GM12878 (cell line): ENCODE measurements at regions not wholly inside any gene's neighbourhood (a gene's known extent, or its start where the extent isn't known, plus 50 kb on each side); places are given as distances from the start of the nearest gene placed in this dataset.

Source experiments
- ATAC-seq: fragments of 200-7000 bp; cut with Tn5 transposase; 3 replicates; pipeline ENCODE4 v1.9.1; 2020; ENCODE audit warnings: mild to moderate bottlenecking, moderate library complexity
- BruUV-seq: library from RNA; stranded (reverse); fragments of 400-500 nt; replicated peaks from 2 replicates; lab custom pipeline; 2021; lab: Mats Ljungman, UMichigan
- CTCF ChIA-PET: fragments of 300-600 bp; sonication (Branson Sonifier 250); formaldehyde crosslinking; extraction: SDS; loops from one replicate; lab custom pipeline; 2021; ENCODE audit warnings: inconsistent platforms; lab: Yijun Ruan, JAX
- POLR2A ChIA-PET: fragments of 350-600 bp; formaldehyde crosslinking; extraction: SDS; loops from one replicate; lab custom pipeline; 2021; ENCODE audit warnings: inconsistent platforms; lab: Charles Lee
- RAD21 ChIA-PET: fragments of 300-600 bp; sonication (Branson Sonifier 250); formaldehyde crosslinking; loops from one replicate; lab custom pipeline; 2023; ENCODE audit warnings: antibody characterized with exemption; ENCODE audit not compliant: unreplicated experiment; lab: Charles Lee
- SMC1A ChIA-PET: fragments of 300-600 bp; sonication (Branson Sonifier 250); formaldehyde crosslinking; loops from one replicate; lab custom pipeline; 2023; ENCODE audit not compliant: unreplicated experiment, uncharacterized antibody; lab: Charles Lee
- DNase-seq: peaks from one replicate; pipeline ENCODE4 v3.0.0-alpha.2; 2011; ENCODE audit warnings: low read depth, low spot score
- FAIRE-seq: peaks from 3 replicates; lab custom pipeline; 2011; peaks lifted over from hg19 to GRCh38; lab: Jason Lieb, UNC
- H2AFZ ChIP-seq: 2 replicates; pipeline ENCODE4 v1.6.0; 2011; ENCODE audit warnings: low read depth, low read length, control low read depth; ENCODE audit not compliant: control insufficient read depth
- H3K27ac ChIP-seq: 2 replicates; pipeline ENCODE4 v1.5.1; 2011; ENCODE audit warnings: control low read depth; ENCODE audit not compliant: control insufficient read depth, insufficient read depth
- H3K27me3 ChIP-seq, 2 experiments: replicated peaks in 1 of 2; 2 replicates each; pipeline versions ENCODE4 v1.6.0 to v1.6.1; 2011; ENCODE audit warnings: low read length in 1 of 2; ENCODE audit not compliant: control insufficient read depth in 2 of 2, insufficient read depth in 2 of 2
- H3K36me3 ChIP-seq, 2 experiments: 2 replicates each; pipeline ENCODE4 v1.5.1; 2011; ENCODE audit warnings: low read length in 1 of 2; ENCODE audit not compliant: control insufficient read depth in 2 of 2, insufficient read depth in 2 of 2
- H3K4me1 ChIP-seq: 2 replicates; pipeline ENCODE4 v1.6.1; 2011; ENCODE audit warnings: mild to moderate bottlenecking, low read length, moderate library complexity, mixed read lengths; ENCODE audit not compliant: control insufficient read depth, insufficient read depth
- H3K4me2 ChIP-seq: 2 replicates; pipeline ENCODE4 v1.6.0; 2011; ENCODE audit warnings: control low read depth; ENCODE audit not compliant: control insufficient read depth, insufficient read depth
- H3K4me3 ChIP-seq: fragments of 200-600 bp; sonication (generic); 2 replicates; pipeline ENCODE4 v1.5.1; 2016
- H3K79me2 ChIP-seq: 2 replicates; pipeline ENCODE4 v1.6.0; 2011; ENCODE audit warnings: low read length; ENCODE audit not compliant: control insufficient read depth, insufficient read depth
- H3K9ac ChIP-seq: 2 replicates; pipeline ENCODE4 v1.8.0; 2011; ENCODE audit warnings: low read length, control low read depth, mixed read lengths; ENCODE audit not compliant: control insufficient read depth, insufficient read depth
- H3K9me3 ChIP-seq: replicated peaks from 3 replicates; pipeline ENCODE4 v1.5.1; 2011; ENCODE audit warnings: mild to moderate bottlenecking, low read length; ENCODE audit not compliant: control insufficient read depth, insufficient read depth
- H4K20me1 ChIP-seq: 2 replicates; pipeline ENCODE4 v1.6.0; 2011; ENCODE audit not compliant: control insufficient read depth, insufficient read depth
- BCLAF1 ChIP-seq: fragments of 450-650 bp; IDR thresholded peaks from 2 replicates; pipeline ENCODE4 v1.6.1; 2017; ENCODE audit warnings: antibody characterized with exemption, mild to moderate bottlenecking, moderate library complexity
- CHD1 ChIP-seq: IDR thresholded peaks from 2 replicates; pipeline ENCODE4 v1.6.1; 2012; ENCODE audit warnings: low read depth, low read length, improper control_type of control experiment
- HDAC2 ChIP-seq: fragments of 200-600 bp; sonication (generic); IDR thresholded peaks from 2 replicates; pipeline ENCODE4 v1.6.1; 2017
- IRF5 ChIP-seq: fragments of 450-650 bp; IDR thresholded peaks from 2 replicates; pipeline ENCODE4 v1.6.1; 2017; ENCODE audit warnings: borderline replicate concordance
- NFYB ChIP-seq: IDR thresholded peaks from 2 replicates; pipeline ENCODE4 v1.6.1; 2011; ENCODE audit warnings: low read depth, mild to moderate bottlenecking, low read length, improper control_type of control experiment, moderate library complexity; ENCODE audit not compliant: insufficient read depth
- NR2F1 ChIP-seq: fragments of 450-650 bp; conservative IDR thresholded peaks from 2 replicates; pipeline ENCODE4 v1.6.1; 2017; ENCODE audit warnings: mild to moderate bottlenecking
- RFX5 ChIP-seq: IDR thresholded peaks from 2 replicates; pipeline ENCODE4 v1.6.1; 2011; ENCODE audit warnings: low read depth, low read length, improper control_type of control experiment
- RUNX3 ChIP-seq: IDR thresholded peaks from 2 replicates; pipeline ENCODE4 v1.6.1; 2012; ENCODE audit warnings: low read length, inconsistent platforms
- SIN3A ChIP-seq: IDR thresholded peaks from 2 replicates; pipeline ENCODE4 v1.6.1; 2012; ENCODE audit warnings: low read depth, low read length, improper control_type of control experiment
- SKIL ChIP-seq: fragments of 450-650 bp; IDR thresholded peaks from 2 replicates; pipeline ENCODE4 v1.6.1; 2017; ENCODE audit warnings: mild to moderate bottlenecking, low read depth, inconsistent platforms; ENCODE audit not compliant: poor library complexity, severe bottlenecking
- ZSCAN29 ChIP-seq: fragments of 450-650 bp; IDR thresholded peaks from 2 replicates; pipeline ENCODE4 v1.6.1; 2017; ENCODE audit warnings: mild to moderate bottlenecking, moderate library complexity
- WGBS: methylation state at CpG from one replicate; pipeline ENCODE4 v1.1.6; 2016; ENCODE audit warnings: low lambda C conversion rate; ENCODE audit not compliant: insufficient replicate concordance, insufficient coverage; ENCODE audit errors: missing lambda C conversion rate; 5-methylcytosine and 5-hydroxymethylcytosine counted together
- in situ Hi-C: fragments of 300-500 bp; cut with MboI; formaldehyde crosslinking; loops from 9 replicates; pipeline ENCODE4 v1.14.3; 2018; ENCODE audit warnings: mixed read lengths
- intact Hi-C: fragments of 100-400 bp; cut with micrococcal nuclease; formaldehyde crosslinking; loops from one replicate; pipeline ENCODE4 v1.14.2; 2022; ENCODE audit not compliant: unreplicated experiment

GRCh38 chr3:22935040-22935439 is 268.1 kb upstream of the UBE2E2 start:
- Histone ChIP-seq H2AFZ (no peak overlapping the region), H3K27me3 (0 out of 4 replicates have a peak, but pooled peaks cover 0 to 3% of the 10 kb centered on the region in 2 experiments), H3K9ac (no peak overlapping the region), H4K20me1 (no peaks in the 10 kb centered on the region), H3K9me3 (no peaks in the 10 kb centered on the region), H3K4me1 (no peaks in the 10 kb centered on the region), H3K36me3 (no peaks in the 10 kb centered on the region), H3K79me2 (no peaks in the 10 kb centered on the region), H3K4me3 (no peak overlapping the region), H3K4me2 (no peak overlapping the region), H3K27ac (no peak overlapping the region)
- POLR2A ChIA-PET, result no interaction called here
- ATAC-seq, result no peak
- no peak for FAIRE-seq
- no peak for DNase-seq
- no TSS peak for BruUV-seq
- whole genome bisulfite sequencing, result 100% methylated on average over 2 of the region's 2 CpGs
- intact Hi-C loops, result no loop called here
- RAD21 ChIA-PET, result interaction anchor here (1.1 kb wide), 1 partner anchor 12 kb away, joined by 3 read pairs; no protein-coding TSS in a partner anchor
- CTCF ChIA-PET, result interaction anchor here (1.0 kb wide), 1 partner anchor 13 kb away, joined by 3 read pairs; no protein-coding TSS in a partner anchor
- TF ChIP-seq ZSCAN29, result no peak
- TF ChIP-seq CHD1, result no peak
- TF ChIP-seq NR2F1, result no peak
- TF ChIP-seq SIN3A, result no peak
- TF ChIP-seq NFYB, result no peak
- no peak for TF ChIP-seq RUNX3
- no peak for TF ChIP-seq HDAC2
- no peak for TF ChIP-seq SKIL
- TF ChIP-seq BCLAF1, result no peak
- no peak for TF ChIP-seq IRF5
- TF ChIP-seq RFX5, result no peak
- in situ Hi-C loops, result no loop called here
- SMC1A ChIA-PET, result no interaction called here
